ENCODE measurements at regions not wholly inside any gene's neighbourhood (a gene's known extent, or its start where the extent isn't known, plus 50 kb on each side); places are given as distances from the start of the nearest gene placed in this dataset.

DNA sequence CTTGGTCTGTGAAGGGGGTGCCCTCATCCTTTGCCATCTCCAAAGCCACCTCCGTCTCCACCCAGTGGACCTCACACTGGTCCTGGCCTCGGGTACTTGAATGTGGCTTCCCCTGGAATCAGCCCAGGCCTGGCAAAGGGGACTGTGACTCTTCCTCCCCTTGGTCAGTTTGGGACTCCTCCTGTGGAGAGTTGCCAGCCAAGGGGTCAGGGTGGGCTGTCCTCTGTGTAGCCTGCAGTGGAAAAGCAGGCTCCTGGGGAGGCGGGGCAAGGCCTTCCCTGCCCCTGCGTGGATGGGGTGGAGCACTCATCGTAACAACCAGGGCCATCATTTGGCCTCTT lies 59.8 kb downstream of the INHBB start (continued):
- no peak for TF ChIP-seq ZHX1 (conservative IDR thresholded peaks at IDR 0.05; ENCODE audit: low read length)
- no peak for TF ChIP-seq BDP1 (IDR thresholded peaks at IDR 0.05; ENCODE audit: insufficient read depth, insufficient read length)
- TF ChIP-seq, protein P1, sequence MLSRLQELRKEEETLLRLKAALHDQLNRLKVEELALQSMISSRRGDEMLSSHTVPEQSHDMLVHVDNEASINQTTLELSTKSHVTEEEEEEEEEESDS (CRISPR knock-in tag; IDR thresholded peaks at IDR 0.05), result no peak

- Histone ChIP-seq H3K9me3 (replicated peaks; ENCODE audit: control insufficient read depth, insufficient read depth, low read depth, low read length) (0 out of 2 replicates have a peak, but pooled peaks cover 2% of the 10 kb centered on the region), H3K36me3 (ENCODE audit: control insufficient read depth, insufficient read depth, low read length) (no peaks in the 10 kb centered on the region), H3K4me1 (replicated peaks in 1 of 2; ENCODE audit: control insufficient read depth in 2 of 2, insufficient read depth in 2 of 2, low read length in 2 of 2) (no peaks in the 10 kb centered on the region), H3K27ac (ENCODE audit: extremely low read depth, low read depth, low read length) (no peak overlapping the region), H3K27me3 (ENCODE audit: control insufficient read depth in 2 of 2, insufficient read depth in 2 of 2, low read length in 2 of 2) (peaks cover 0 to 4% of the 10 kb centered on the region in 2 experiments; a peak in 3 of 5 replicates), H3K79me2 (ENCODE audit: control insufficient read depth, insufficient read depth, low read length) (no peaks in the 10 kb centered on the region), H4K20me1 (replicated peaks; ENCODE audit: control insufficient read depth, insufficient read depth, low read length) (0 out of 2 replicates have a peak, but pooled peaks cover 1% of the 10 kb centered on the region), H3K9ac (ENCODE audit: insufficient read depth in 1 of 2, low read depth in 2 of 2, low read length in 2 of 2) (no peak overlapping the region), H3K4me3 (no peak overlapping the region), H3K9me1 (ENCODE audit: control insufficient read depth, insufficient read depth, low read length) (no peaks in the 10 kb centered on the region), H2AFZ (ENCODE audit: low read depth, low read length) (no peak overlapping the region), H3K4me2 (ENCODE audit: insufficient read depth, low read length) (no peak overlapping the region)
- DNase-seq (ENCODE audit: extremely low read depth in 1 of 4, low spot score in 3 of 4), result no peak
- ATAC-seq, result no peak
- intact Hi-C loops (cut with micrococcal nuclease), result no loop called here
- TF ChIP-seq C11orf30 (IDR thresholded peaks at IDR 0.05; ENCODE audit: low read depth), result no peak
- TF ChIP-seq CREM (IDR thresholded peaks at IDR 0.05; ENCODE audit: low read depth), result no peak
- TF ChIP-seq FUS (optimal IDR thresholded peaks at IDR 0.05; ENCODE audit: low read depth, low read length), result no peak
- TF ChIP-seq NUFIP1 (IDR thresholded peaks at IDR 0.05; ENCODE audit: partially characterized antibody), result no peak
- no peak for TF ChIP-seq FIP1L1 (IDR thresholded peaks at IDR 0.05; ENCODE audit: low read depth, low read length, poor library complexity, severe bottlenecking)
- no peak for TF ChIP-seq NRF1 (conservative IDR thresholded peaks at IDR 0.05 in 1 of 2, IDR thresholded peaks at IDR 0.05 in 1 of 2)
- no peak for FAIRE-seq
- CTCF ChIA-PET (ENCODE audit: low intra/inter-chr PET ratio), result no interaction called here
- no TSS peak for BruUV-seq (replicated peaks)
- in situ Hi-C loops (cut with MboI), result no loop called here
- POLR2A ChIA-PET, result interaction anchor here (1.3 kb wide), 1 partner anchor 10 kb away, joined by 4 read pairs; no protein-coding TSS in a partner anchor
- WGBS (ENCODE audit: insufficient coverage, low coverage, missing lambda C conversion rate), result 1% methylated on average over 9 of the region's 9 CpGs
Observed at GRCh38 chr2:120406566-120406965, 60.6 kb downstream of the INHBB start.
